Stomach (tissue), 4 donors: ENCODE measurements at regions not wholly inside any gene's neighbourhood (a gene's known extent, or its start where the extent isn't known, plus 50 kb on each side); places are given as distances from the start of the nearest gene placed in this dataset.

Experiments
- CTCF ChIP-seq, 7 experiments: fragments of 450-650 bp in 4 of 7; fragments of 200-600 bp in 3 of 7; sonication (generic) in 3 of 7; IDR thresholded peaks; one replicate each; pipeline ENCODE4 v1.5.1; 2016 to 2019; ENCODE audit warnings: antibody characterized with exemption in 7 of 7, control low read depth in 2 of 7, mild to moderate bottlenecking in 1 of 7
- POLR2A ChIP-seq, 4 donors: fragments of 450-650 bp; IDR thresholded peaks; one replicate each; pipeline ENCODE4 v1.6.1; 2016; ENCODE audit warnings: antibody characterized with exemption in 4 of 4, control low read depth in 2 of 4, mild to moderate bottlenecking in 1 of 4, moderate library complexity in 1 of 4

GRCh38 chr10:124145109-124145870 is 51.9 kb upstream of the CHST15 start:
- no peak for TF ChIP-seq POLR2A (IDR thresholded peaks at IDR 0.05)
- TF ChIP-seq CTCF (IDR thresholded peaks at IDR 0.05) = no peak
